Bronchial epithelial cell (primary cell): ENCODE measurements at regions not wholly inside any gene's neighbourhood (a gene's known extent, or its start where the extent isn't known, plus 50 kb on each side); places are given as distances from the start of the nearest gene placed in this dataset.

Source experiments
- DNase-seq: peaks from one replicate; pipeline ENCODE4 v3.0.0-alpha.2; 2010; ENCODE audit warnings: low read depth
- FAIRE-seq: peaks from 2 replicates; lab custom pipeline; 2011; peaks lifted over from hg19 to GRCh38; lab: Jason Lieb, UNC
- H3K27me3 ChIP-seq: 2 replicates; pipeline ENCODE4 v1.5.1; 2011; ENCODE audit warnings: low read length; ENCODE audit not compliant: control insufficient read depth, insufficient read depth
- H3K36me3 ChIP-seq: 2 replicates; pipeline ENCODE4 v1.5.1; 2011; ENCODE audit warnings: low read length; ENCODE audit not compliant: control insufficient read depth, insufficient read depth
- H3K4me3 ChIP-seq: 2 replicates; pipeline ENCODE4 v1.5.1; 2011; ENCODE audit warnings: mild to moderate bottlenecking, low read depth, low read length, control low read depth
- TF ChIP-seq, protein P1 (sequence below): IDR thresholded peaks from 2 replicates; pipeline ENCODE4 v1.5.1; 2011; ENCODE audit warnings: mild to moderate bottlenecking, moderate library complexity, low read length, control low read depth, inconsistent platforms; ENCODE audit not compliant: insufficient read depth, severe bottlenecking

- TF ChIP-seq, protein P1, sequence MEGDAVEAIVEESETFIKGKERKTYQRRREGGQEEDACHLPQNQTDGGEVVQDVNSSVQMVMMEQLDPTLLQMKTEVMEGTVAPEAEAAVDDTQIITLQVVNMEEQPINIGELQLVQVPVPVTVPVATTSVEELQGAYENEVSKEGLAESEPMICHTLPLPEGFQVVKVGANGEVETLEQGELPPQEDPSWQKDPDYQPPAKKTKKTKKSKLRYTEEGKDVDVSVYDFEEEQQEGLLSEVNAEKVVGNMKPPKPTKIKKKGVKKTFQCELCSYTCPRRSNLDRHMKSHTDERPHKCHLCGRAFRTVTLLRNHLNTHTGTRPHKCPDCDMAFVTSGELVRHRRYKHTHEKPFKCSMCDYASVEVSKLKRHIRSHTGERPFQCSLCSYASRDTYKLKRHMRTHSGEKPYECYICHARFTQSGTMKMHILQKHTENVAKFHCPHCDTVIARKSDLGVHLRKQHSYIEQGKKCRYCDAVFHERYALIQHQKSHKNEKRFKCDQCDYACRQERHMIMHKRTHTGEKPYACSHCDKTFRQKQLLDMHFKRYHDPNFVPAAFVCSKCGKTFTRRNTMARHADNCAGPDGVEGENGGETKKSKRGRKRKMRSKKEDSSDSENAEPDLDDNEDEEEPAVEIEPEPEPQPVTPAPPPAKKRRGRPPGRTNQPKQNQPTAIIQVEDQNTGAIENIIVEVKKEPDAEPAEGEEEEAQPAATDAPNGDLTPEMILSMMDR: no peak
- peaks cover 4% of the 10 kb centered on the region for H3K27me3 ChIP-seq
- DNase-seq (no peak), FAIRE-seq (no peak)
- H3K36me3 ChIP-seq: no peaks in the 10 kb centered on the region
- H3K4me3 ChIP-seq: no peak overlapping the region
These were observed 160.2 kb downstream of the TOX3 start for GRCh38 chr16:52386694-52387093.

DNA sequence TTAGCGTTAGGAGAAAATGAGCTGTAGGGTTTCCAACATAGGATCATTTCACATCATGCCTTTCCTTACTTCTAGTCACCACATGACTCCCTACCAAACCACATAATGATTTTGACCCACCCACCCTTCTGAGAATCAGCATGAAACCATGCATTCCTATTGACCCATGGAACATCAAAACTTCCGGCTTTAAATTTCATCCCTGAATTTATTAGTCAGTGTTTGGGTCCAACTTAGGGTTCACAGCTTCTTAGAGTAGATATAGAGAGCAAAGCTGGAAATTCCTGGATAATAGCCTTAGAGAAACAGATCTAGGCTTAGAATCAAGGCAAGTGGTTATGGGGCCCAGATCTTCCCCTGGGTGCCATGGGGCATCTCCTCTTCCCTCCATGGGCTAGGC, 162.6 kb downstream of the TOX3 start:
- Histone ChIP-seq H3K27me3 (peaks cover 4% of the 10 kb centered on the region), H3K36me3 (no peaks in the 10 kb centered on the region), H3K4me3 (no peak overlapping the region)
- FAIRE-seq (no peak), DNase-seq (no peak)
- TF ChIP-seq, protein P1: no peak

- TF ChIP-seq, protein P1: no peak
- peak; percentile 57 for DNase-seq
- peaks cover 4% of the 10 kb centered on the region for H3K27me3 ChIP-seq
- FAIRE-seq: no peak
- no peak overlapping the region for H3K4me3 ChIP-seq
- H3K36me3 ChIP-seq: no peaks in the 10 kb centered on the region
These were observed 163.2 kb downstream of the TOX3 start for GRCh38 chr16:52383640-52384292.

GRCh38 chr16:52383119-52383518, 163.8 kb downstream of the TOX3 start:
- FAIRE-seq (no peak), DNase-seq (no peak)
- TF ChIP-seq, protein P1: no peak
- H3K27me3 ChIP-seq: peaks cover 4% of the 10 kb centered on the region
- H3K4me3 ChIP-seq: no peak overlapping the region
- H3K36me3 ChIP-seq: no peaks in the 10 kb centered on the region

GRCh38 chr16:52379551-52379950, 167.4 kb downstream of the TOX3 start:
- DNase-seq: no peak
- Histone ChIP-seq H3K36me3 (no peaks in the 10 kb centered on the region), H3K27me3 (no peaks in the 10 kb centered on the region), H3K4me3 (no peak overlapping the region)
- TF ChIP-seq, protein P1: no peak
- no peak for FAIRE-seq
